CD4-positive, alpha-beta memory T cell (primary cell): ENCODE measurements at regions not wholly inside any gene's neighbourhood (a gene's known extent, or its start where the extent isn't known, plus 50 kb on each side); places are given as distances from the start of the nearest gene placed in this dataset.
"Not testable (repeated sequence)": the region's sequence is repeated elsewhere in the genome, so short reads cannot be mapped to it uniquely, and the experiment has no call there.

ENCODE experiments used
- CTCF ChIA-PET: fragments of 350-600 bp; sonication (Branson Sonifier 250); formaldehyde crosslinking; loops from one replicate; lab custom pipeline; 2021; ENCODE audit warnings: inconsistent platforms; ENCODE audit not compliant: partially characterized antibody; lab: Charles Lee
- POLR2A ChIA-PET: fragments of 350-600 bp; sonication (Branson Sonifier 250); formaldehyde crosslinking; loops from one replicate; lab custom pipeline; 2021; ENCODE audit not compliant: partially characterized antibody; lab: Charles Lee
- DNase-seq, 5 donors: peaks; one replicate each; pipeline versions ENCODE4 v3.0.0 to v3.0.0-alpha.2; 2020 to 2022; ENCODE audit warnings: mixed read lengths in 1 of 5
- H3K27ac ChIP-seq: one replicate; pipeline ENCODE4 v1.7.0; 2013; ENCODE audit warnings: low read depth, low read length
- H3K27me3 ChIP-seq: 2 replicates; pipeline ENCODE4 v1.7.0; 2013; ENCODE audit warnings: mild to moderate bottlenecking, low read length, moderate library complexity; ENCODE audit not compliant: insufficient read depth
- H3K36me3 ChIP-seq: 2 replicates; pipeline ENCODE4 v1.7.0; 2013; ENCODE audit warnings: mild to moderate bottlenecking, low read length, moderate library complexity; ENCODE audit not compliant: insufficient read depth
- H3K4me1 ChIP-seq: 2 replicates; pipeline ENCODE4 v1.7.0; 2013; ENCODE audit warnings: mild to moderate bottlenecking, low read length, moderate library complexity; ENCODE audit not compliant: insufficient read depth
- H3K4me3 ChIP-seq, 2 donors: one replicate each; pipeline ENCODE4 v1.7.0; 2013; ENCODE audit warnings: low read length in 2 of 2, mild to moderate bottlenecking in 1 of 2
- H3K9me3 ChIP-seq, 2 donors: one replicate each; pipeline ENCODE4 v1.7.0; 2013; ENCODE audit warnings: low read length in 2 of 2, control low read depth in 1 of 2; ENCODE audit not compliant: control insufficient read depth in 1 of 2
- H3K27ac Mint-ChIP-seq, 7 donors: one replicate each; pipeline ENCODE4 v1.8.0; 2020 to 2021; ENCODE audit warnings: mixed read lengths in 7 of 7, mild to moderate bottlenecking in 6 of 7, inconsistent platforms in 3 of 7, moderate library complexity in 3 of 7
- H3K27me3 Mint-ChIP-seq, 2 donors: one replicate each; pipeline ENCODE4 v1.8.0; 2020 to 2021; ENCODE audit warnings: mixed read lengths in 2 of 2
- H3K36me3 Mint-ChIP-seq, 2 donors: one replicate each; pipeline ENCODE4 v1.8.0; 2020 to 2021; ENCODE audit warnings: mixed read lengths in 2 of 2, inconsistent platforms in 1 of 2, mild to moderate bottlenecking in 1 of 2
- H3K4me1 Mint-ChIP-seq, 4 donors: one replicate each; pipeline ENCODE4 v1.8.0; 2020 to 2021; ENCODE audit warnings: mixed read lengths in 4 of 4, mild to moderate bottlenecking in 1 of 4
- H3K4me3 Mint-ChIP-seq, 8 donors: one replicate each; pipeline ENCODE4 v1.8.0; 2020 to 2021; ENCODE audit warnings: mixed read lengths in 8 of 8, mild to moderate bottlenecking in 7 of 8, moderate library complexity in 6 of 8, inconsistent platforms in 3 of 8
- H3K9me3 Mint-ChIP-seq, 8 donors: one replicate each; pipeline ENCODE4 v1.8.0; 2020 to 2021; ENCODE audit warnings: mixed read lengths in 8 of 8, mild to moderate bottlenecking in 5 of 8, inconsistent platforms in 3 of 8, moderate library complexity in 1 of 8
- intact Hi-C: fragments of 100-400 bp; cut with micrococcal nuclease; formaldehyde crosslinking; loops from one replicate; pipeline ENCODE4 v1.15.1; 2023

- no peak overlapping the region for H3K27ac ChIP-seq
- H3K27me3 ChIP-seq, result no peaks in the 10 kb centered on the region
- CTCF ChIA-PET, result interaction anchor here (0.7 kb wide), 1 partner anchor 622 kb away, joined by 3 read pairs; no protein-coding TSS in a partner anchor
- Mint-ChIP-seq H3K36me3 (no peaks in the 10 kb centered on the region), H3K9me3 (peaks cover 0 to 5% (median 0%) of the 10 kb centered on the region in 8 donors), H3K4me3 (no peak overlapping the region), H3K27ac (no peak overlapping the region), H3K4me1 (no peaks in the 10 kb centered on the region), H3K27me3 (no peaks in the 10 kb centered on the region)
- intact Hi-C loops, result no loop called here
- DNase-seq, result no peak
- no peaks in the 10 kb centered on the region for H3K36me3 ChIP-seq
- POLR2A ChIA-PET, result no interaction called here
- no peaks in the 10 kb centered on the region for H3K9me3 ChIP-seq
- no peak overlapping the region for H3K4me3 ChIP-seq
- H3K4me1 ChIP-seq, result no peaks in the 10 kb centered on the region
These were observed 183.6 kb downstream of the MC4R start for GRCh38 chr18:60188958-60189357.

DNA sequence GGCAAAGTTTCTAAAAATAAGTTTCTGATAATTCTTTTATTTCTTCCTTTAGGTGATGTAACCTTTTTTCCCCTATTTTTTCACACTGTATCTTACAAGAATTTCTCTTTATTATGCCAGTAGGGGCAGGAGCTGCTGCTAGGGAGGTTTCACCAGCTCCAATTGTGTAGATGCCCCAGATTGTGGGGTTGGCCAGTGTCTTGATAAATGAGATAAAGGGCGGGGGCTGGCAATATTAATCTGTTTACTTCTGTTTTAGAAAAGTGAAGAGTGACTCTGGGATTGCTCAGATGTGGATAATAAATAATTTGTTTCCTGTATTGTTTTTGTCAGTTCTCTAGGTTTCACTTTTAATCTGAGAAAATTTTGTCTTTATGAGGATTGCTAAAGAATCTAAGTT, 190.4 kb downstream of the MC4R start:
- intact Hi-C loops, result no loop called here
- Histone ChIP-seq H3K4me3 (no peak overlapping the region), H3K4me1 (no peaks in the 10 kb centered on the region), H3K27ac (no peak overlapping the region), H3K36me3 (no peaks in the 10 kb centered on the region), H3K27me3 (no peaks in the 10 kb centered on the region), H3K9me3 (no peaks in the 10 kb centered on the region)
- Mint-ChIP-seq H3K9me3 (peaks cover 0 to 6% (median 0%) of the 10 kb centered on the region in 8 donors), H3K27ac (no peak overlapping the region), H3K36me3 (no peaks in the 10 kb centered on the region), H3K4me1 (no peaks in the 10 kb centered on the region), H3K4me3 (no peak overlapping the region), H3K27me3 (no peaks in the 10 kb centered on the region)
- no peak for DNase-seq
- ChIA-PET CTCF (no interaction called here), POLR2A (no interaction called here)

- intact Hi-C loops, result no loop called here
- Mint-ChIP-seq H3K36me3 (no peaks in the 10 kb centered on the region), H3K4me3 (no peak overlapping the region), H3K9me3 (peaks cover 0 to 6% (median 0%) of the 10 kb centered on the region in 8 donors), H3K27me3 (no peaks in the 10 kb centered on the region), H3K4me1 (no peaks in the 10 kb centered on the region), H3K27ac (no peak overlapping the region)
- H3K4me1 ChIP-seq, result no peaks in the 10 kb centered on the region
- no peak overlapping the region for H3K27ac ChIP-seq
- H3K4me3 ChIP-seq, result no peak overlapping the region
- no peaks in the 10 kb centered on the region for H3K36me3 ChIP-seq
- ChIA-PET POLR2A (no interaction called here), CTCF (no interaction called here)
- no peak for DNase-seq
- no peaks in the 10 kb centered on the region for H3K9me3 ChIP-seq
- H3K27me3 ChIP-seq, result no peaks in the 10 kb centered on the region
These were observed 191.9 kb downstream of the MC4R start for GRCh38 chr18:60180671-60181070.

DNA sequence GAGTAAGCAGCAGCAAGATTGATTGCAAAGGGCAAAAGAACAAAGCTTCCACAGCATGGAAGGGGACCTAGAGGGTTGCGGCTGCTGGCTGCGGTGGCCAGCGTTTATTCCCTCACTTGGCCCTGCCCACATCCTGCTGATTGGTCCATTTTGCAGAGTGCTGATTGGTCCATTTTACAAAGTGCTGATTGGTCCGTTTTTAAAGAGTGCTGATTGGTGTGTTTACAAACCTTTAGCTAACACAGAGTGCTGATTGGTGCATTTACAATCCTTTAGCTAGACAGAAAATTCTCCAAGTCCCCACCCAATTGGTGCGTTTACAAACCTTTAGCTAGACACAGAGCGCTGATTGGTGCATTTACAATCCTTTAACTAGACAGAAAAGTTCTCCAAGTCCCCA, 194.4 kb downstream of the MC4R start:
- H3K4me1 ChIP-seq, H3K27me3 ChIP-seq, H3K27ac Mint-ChIP-seq, H3K9me3 ChIP-seq, POLR2A ChIA-PET, H3K36me3 Mint-ChIP-seq, H3K36me3 ChIP-seq, H3K4me1 Mint-ChIP-seq, H3K27me3 Mint-ChIP-seq, CTCF ChIA-PET, H3K27ac ChIP-seq, H3K4me3 Mint-ChIP-seq, H3K9me3 Mint-ChIP-seq, DNase-seq, H3K4me3 ChIP-seq, intact Hi-C loops: not testable (repeated sequence)

DNA sequence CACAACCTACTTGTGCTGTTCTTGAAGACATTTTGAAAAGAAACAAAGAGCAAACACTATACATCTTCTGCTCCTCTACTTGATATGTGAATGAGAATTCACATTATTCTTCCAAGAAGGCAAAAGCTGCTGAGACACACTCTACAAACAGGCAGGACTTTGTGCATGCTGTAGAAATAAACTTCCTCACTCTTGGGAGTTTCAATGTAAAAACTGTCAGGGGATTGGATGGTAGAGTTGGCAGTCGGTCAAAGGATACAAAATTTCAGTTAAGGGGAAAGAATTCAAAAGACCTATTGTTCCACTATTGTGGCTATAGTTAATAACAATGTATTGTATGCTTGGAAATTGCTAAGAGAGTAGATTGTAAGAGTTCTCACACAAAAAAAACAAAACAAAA, 196.3 kb downstream of the MC4R start:
- ChIA-PET POLR2A (no interaction called here), CTCF (no interaction called here)
- no peak overlapping the region for H3K27ac Mint-ChIP-seq
- Histone ChIP-seq H3K4me1 (no peaks in the 10 kb centered on the region), H3K27ac (no peak overlapping the region), H3K4me3 (no peak overlapping the region), H3K36me3 (no peaks in the 10 kb centered on the region), H3K9me3 (no peaks in the 10 kb centered on the region), H3K27me3 (no peaks in the 10 kb centered on the region)
- DNase-seq, result no peak
- no peaks in the 10 kb centered on the region for H3K4me1 Mint-ChIP-seq
- H3K9me3 Mint-ChIP-seq, result peaks cover 0 to 4% (median 0%) of the 10 kb centered on the region in 8 donors
- H3K36me3 Mint-ChIP-seq, result no peaks in the 10 kb centered on the region
- no peaks in the 10 kb centered on the region for H3K27me3 Mint-ChIP-seq
- intact Hi-C loops, result no loop called here
- H3K4me3 Mint-ChIP-seq, result no peak overlapping the region

- no peak overlapping the region for H3K27ac Mint-ChIP-seq
- Histone ChIP-seq H3K36me3 (no peaks in the 10 kb centered on the region), H3K27ac (no peak overlapping the region), H3K4me1 (no peaks in the 10 kb centered on the region), H3K4me3 (no peak overlapping the region), H3K9me3 (no peaks in the 10 kb centered on the region), H3K27me3 (no peaks in the 10 kb centered on the region)
- intact Hi-C loops, result no loop called here
- peaks cover 0 to 4% (median 0%) of the 10 kb centered on the region in 8 donors for H3K9me3 Mint-ChIP-seq
- H3K4me3 Mint-ChIP-seq, result no peak overlapping the region
- ChIA-PET POLR2A (no interaction called here), CTCF (no interaction called here)
- DNase-seq, result no peak
- H3K4me1 Mint-ChIP-seq, result no peaks in the 10 kb centered on the region
- H3K27me3 Mint-ChIP-seq, result no peaks in the 10 kb centered on the region
- H3K36me3 Mint-ChIP-seq, result no peaks in the 10 kb centered on the region
These were observed 197.7 kb downstream of the MC4R start for GRCh38 chr18:60174832-60175231.

DNA sequence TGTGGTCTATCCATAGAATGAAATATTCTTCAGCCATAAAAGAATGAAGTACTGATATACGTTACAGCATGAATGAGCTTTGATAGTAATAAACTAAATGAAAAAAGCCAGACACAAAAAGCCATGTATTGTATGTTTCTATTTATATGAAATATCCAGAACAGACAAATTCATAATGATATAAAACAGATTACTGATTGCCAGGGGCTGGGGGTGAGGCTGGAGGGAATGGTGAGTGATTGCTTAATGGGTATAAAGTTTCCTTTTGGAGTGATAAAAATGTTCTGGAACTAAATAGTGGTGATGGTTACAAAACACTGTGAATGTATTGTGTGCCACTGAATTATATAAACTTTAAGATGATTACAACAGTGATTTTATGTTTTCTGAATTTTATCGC, 200.5 kb downstream of the MC4R start:
- no peaks in the 10 kb centered on the region for H3K36me3 ChIP-seq
- H3K27me3 ChIP-seq, result no peaks in the 10 kb centered on the region
- no peak overlapping the region for H3K27ac ChIP-seq
- H3K4me3 ChIP-seq, result no peak overlapping the region
- Mint-ChIP-seq H3K4me3 (no peak overlapping the region), H3K36me3 (no peaks in the 10 kb centered on the region), H3K4me1 (no peaks in the 10 kb centered on the region), H3K27me3 (no peaks in the 10 kb centered on the region), H3K27ac (no peak overlapping the region), H3K9me3 (peaks cover 0 to 2% (median 0%) of the 10 kb centered on the region in 8 donors)
- CTCF ChIA-PET, result no interaction called here
- intact Hi-C loops, result no loop called here
- no peak for DNase-seq
- no peaks in the 10 kb centered on the region for H3K4me1 ChIP-seq
- H3K9me3 ChIP-seq, result no peaks in the 10 kb centered on the region
- POLR2A ChIA-PET, result no interaction called here

- H3K27ac ChIP-seq, result no peak overlapping the region
- Mint-ChIP-seq H3K9me3 (peaks cover 0 to 2% (median 0%) of the 10 kb centered on the region in 8 donors), H3K27ac (no peak overlapping the region), H3K4me3 (no peak overlapping the region), H3K27me3 (no peaks in the 10 kb centered on the region), H3K4me1 (no peaks in the 10 kb centered on the region), H3K36me3 (no peaks in the 10 kb centered on the region)
- intact Hi-C loops, result no loop called here
- H3K36me3 ChIP-seq, result no peaks in the 10 kb centered on the region
- H3K4me3 ChIP-seq, result no peak overlapping the region
- DNase-seq, result no peak
- no peaks in the 10 kb centered on the region for H3K9me3 ChIP-seq
- ChIA-PET POLR2A (no interaction called here), CTCF (no interaction called here)
- H3K4me1 ChIP-seq, result no peaks in the 10 kb centered on the region
- no peaks in the 10 kb centered on the region for H3K27me3 ChIP-seq
These were observed 209.0 kb downstream of the MC4R start for GRCh38 chr18:60163622-60164021.
